ENCODE measurements at regions not wholly inside any gene's neighbourhood (a gene's known extent, or its start where the extent isn't known, plus 50 kb on each side); places are given as distances from the start of the nearest gene placed in this dataset.
A peak's percentile ranks its signal among the peaks of the same experiment; 100 is the strongest.

DNA sequence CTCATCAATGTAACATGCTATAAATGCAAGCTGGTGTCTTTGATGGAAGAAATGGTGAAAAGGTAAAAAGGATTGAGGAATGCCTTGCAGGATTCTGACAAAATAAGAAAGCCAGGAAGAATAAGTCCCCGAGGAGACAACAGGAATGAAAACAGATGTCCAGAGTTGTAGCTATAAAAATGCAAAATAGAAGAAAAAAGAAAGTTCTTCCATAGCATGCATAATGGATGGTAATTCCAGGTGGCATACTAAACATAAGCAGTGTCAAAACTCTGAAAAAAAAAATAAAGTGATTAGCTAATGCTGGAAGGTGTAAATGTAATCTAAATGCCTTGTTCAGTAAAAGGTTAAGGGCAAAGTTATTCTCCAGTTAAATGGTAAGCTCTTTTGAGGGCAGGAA is 225.9 kb upstream of the CHST9 start:
- Histone ChIP-seq H3K36me3 (replicated peaks) (no peaks in the 10 kb centered on the region), H3K27ac (no peak overlapping the region), H3K4me3 (ENCODE audit: low read depth, low read length) (no peak overlapping the region), H3K27me3 (replicated peaks) (no peaks in the 10 kb centered on the region)
- in situ Hi-C loops (cut with HindIII; ENCODE audit: low pct_ligation_motif_present, low sequenced_read_pairs) = no loop called here
- TF ChIP-seq, protein P1, sequence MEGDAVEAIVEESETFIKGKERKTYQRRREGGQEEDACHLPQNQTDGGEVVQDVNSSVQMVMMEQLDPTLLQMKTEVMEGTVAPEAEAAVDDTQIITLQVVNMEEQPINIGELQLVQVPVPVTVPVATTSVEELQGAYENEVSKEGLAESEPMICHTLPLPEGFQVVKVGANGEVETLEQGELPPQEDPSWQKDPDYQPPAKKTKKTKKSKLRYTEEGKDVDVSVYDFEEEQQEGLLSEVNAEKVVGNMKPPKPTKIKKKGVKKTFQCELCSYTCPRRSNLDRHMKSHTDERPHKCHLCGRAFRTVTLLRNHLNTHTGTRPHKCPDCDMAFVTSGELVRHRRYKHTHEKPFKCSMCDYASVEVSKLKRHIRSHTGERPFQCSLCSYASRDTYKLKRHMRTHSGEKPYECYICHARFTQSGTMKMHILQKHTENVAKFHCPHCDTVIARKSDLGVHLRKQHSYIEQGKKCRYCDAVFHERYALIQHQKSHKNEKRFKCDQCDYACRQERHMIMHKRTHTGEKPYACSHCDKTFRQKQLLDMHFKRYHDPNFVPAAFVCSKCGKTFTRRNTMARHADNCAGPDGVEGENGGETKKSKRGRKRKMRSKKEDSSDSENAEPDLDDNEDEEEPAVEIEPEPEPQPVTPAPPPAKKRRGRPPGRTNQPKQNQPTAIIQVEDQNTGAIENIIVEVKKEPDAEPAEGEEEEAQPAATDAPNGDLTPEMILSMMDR (IDR thresholded peaks at IDR 0.05; ENCODE audit: low read depth, low read length, missing control alignments) = no peak
- no peak for DNase-seq

DNA sequence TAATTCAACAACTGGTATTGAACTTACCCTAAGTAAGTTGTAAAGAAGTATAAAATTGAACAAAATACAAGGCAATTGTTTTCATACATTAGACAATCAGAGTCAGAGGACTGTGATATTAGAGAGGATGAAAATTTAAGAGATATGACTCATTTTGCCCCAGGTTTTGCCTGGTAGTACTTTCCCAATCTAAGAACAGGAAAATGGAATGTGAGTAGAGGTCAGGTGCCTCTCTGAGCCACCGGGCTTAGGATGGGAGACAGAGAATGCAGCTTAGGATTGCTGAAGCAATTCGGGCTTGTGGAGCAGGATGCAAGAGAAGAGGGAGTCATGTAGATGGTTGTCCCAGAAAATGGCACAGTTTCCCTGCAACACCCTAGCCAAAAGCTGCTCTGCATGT is 219.7 kb upstream of the CHST9 start:
- DNase-seq = no peak

DNA sequence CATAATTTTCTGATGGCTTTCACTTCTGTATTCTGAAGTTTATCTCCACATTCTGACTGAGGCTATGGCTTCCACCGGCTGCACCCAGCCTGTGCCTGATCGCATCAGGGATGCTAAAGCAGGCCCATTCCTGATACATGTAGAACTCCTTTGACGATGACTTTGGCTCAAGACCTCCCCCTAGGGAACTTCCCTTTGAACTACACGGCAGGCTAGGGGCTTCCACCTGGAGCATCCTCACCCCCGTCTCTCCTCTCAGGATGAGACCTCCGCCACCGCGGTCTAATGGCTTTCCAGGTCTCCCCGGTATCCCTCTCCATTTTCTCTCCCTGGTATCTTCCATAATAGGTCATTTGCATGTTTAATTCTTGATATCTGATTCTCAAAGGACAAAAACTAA is 214.9 kb upstream of the CHST9 start:
- no peak for DNase-seq
- Histone ChIP-seq H3K27me3 (replicated peaks) (no peaks in the 10 kb centered on the region), H3K4me3 (ENCODE audit: low read depth, low read length) (no peak overlapping the region), H3K27ac (no peak overlapping the region), H3K36me3 (replicated peaks) (no peaks in the 10 kb centered on the region)
- in situ Hi-C loops (cut with HindIII; ENCODE audit: low pct_ligation_motif_present, low sequenced_read_pairs) = no loop called here
- TF ChIP-seq, protein P1 (IDR thresholded peaks at IDR 0.05; ENCODE audit: low read depth, low read length, missing control alignments) = peak; percentile 40

More for the DNA sequence above, 219.7 kb upstream of the CHST9 start:
- TF ChIP-seq, protein P1 (IDR thresholded peaks at IDR 0.05; ENCODE audit: low read depth, low read length, missing control alignments) = no peak
- in situ Hi-C loops (cut with HindIII; ENCODE audit: low pct_ligation_motif_present, low sequenced_read_pairs) = no loop called here
- H3K4me3 ChIP-seq (ENCODE audit: low read depth, low read length) = no peak overlapping the region
- H3K27ac ChIP-seq = no peak overlapping the region
- no peaks in the 10 kb centered on the region for H3K36me3 ChIP-seq (replicated peaks)
- H3K27me3 ChIP-seq (replicated peaks) = no peaks in the 10 kb centered on the region

DNA sequence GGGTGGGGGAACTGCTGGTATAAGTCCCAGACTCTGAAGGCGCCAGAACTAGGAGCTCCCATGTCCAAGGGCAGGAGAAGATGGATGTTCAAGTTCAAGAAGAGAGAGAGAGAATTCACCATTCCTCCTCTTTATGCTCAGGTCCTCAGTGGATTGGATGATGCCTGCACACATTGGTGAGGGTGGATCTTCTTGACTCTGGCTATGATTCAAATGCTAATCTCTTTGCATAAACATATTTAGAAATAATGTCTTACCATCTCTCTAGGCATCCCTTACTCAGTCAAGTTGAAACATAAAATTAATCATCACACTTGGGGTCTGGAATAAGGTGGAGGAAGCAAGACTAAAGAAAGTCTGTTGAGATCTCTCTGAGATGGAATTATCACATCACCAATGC is 210.6 kb upstream of the CHST9 start:
- Histone ChIP-seq H3K27me3 (replicated peaks) (no peaks in the 10 kb centered on the region), H3K4me3 (ENCODE audit: low read depth, low read length) (no peak overlapping the region), H3K27ac (no peak overlapping the region), H3K36me3 (replicated peaks) (no peaks in the 10 kb centered on the region)
- TF ChIP-seq, protein P1 (IDR thresholded peaks at IDR 0.05; ENCODE audit: low read depth, low read length, missing control alignments) = no peak
- in situ Hi-C loops (cut with HindIII; ENCODE audit: low pct_ligation_motif_present, low sequenced_read_pairs) = no loop called here
- no peak for DNase-seq

DNA sequence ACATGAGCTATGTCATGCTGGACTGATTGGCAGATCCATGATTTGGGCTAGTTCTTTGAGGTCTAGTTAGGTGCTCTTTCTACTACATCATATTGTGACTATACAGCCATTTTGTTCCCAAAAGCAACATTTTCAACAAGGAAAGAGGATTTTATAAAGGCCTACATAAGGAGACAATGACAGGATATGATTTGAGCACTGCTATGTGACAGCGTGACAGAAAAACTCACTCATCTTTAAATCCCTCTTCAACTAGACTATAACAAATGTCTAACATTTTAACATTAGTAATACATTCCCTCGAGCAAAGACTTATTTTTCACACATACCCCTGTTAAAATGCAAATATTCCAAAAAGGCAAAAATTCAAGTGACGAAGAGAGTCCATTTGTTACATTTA is 209.6 kb upstream of the CHST9 start:
- H3K36me3 ChIP-seq (replicated peaks) = no peaks in the 10 kb centered on the region
- no peak overlapping the region for H3K4me3 ChIP-seq (ENCODE audit: low read depth, low read length)
- TF ChIP-seq, protein P1 (IDR thresholded peaks at IDR 0.05; ENCODE audit: low read depth, low read length, missing control alignments) = no peak
- DNase-seq = no peak
- in situ Hi-C loops (cut with HindIII; ENCODE audit: low pct_ligation_motif_present, low sequenced_read_pairs) = no loop called here
- H3K27ac ChIP-seq = no peak overlapping the region
- no peaks in the 10 kb centered on the region for H3K27me3 ChIP-seq (replicated peaks)

DNA sequence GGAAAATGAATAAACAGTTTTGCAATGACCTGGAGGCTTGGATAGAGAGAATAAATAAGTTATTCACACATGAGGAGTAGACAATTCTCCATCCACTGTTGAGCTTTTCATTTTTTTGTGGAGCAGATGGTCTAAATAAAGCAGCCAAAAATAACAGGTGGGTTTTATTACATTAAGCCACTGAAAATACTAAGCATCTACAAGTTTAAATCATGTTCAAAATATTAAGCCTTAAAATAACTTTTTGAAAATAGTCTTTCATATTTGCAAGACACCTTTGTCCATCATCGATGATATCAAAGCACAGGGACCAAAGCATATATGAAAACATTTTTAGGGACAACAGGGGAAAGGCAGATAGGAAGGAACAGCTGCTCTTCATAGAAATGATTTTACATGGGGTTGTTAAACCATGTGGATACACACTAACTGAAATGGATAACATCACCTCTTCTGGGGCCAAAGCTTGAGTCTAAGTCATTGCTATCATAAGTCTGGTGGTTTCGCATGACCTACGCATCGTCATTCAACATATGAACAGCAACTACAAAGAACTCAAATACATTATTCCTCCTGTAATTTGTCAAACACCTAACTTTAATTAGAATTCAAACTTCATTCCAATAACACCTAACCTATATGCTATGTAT is 197.6 kb upstream of the CHST9 start:
- no peak for DNase-seq
- TF ChIP-seq, protein P1 (IDR thresholded peaks at IDR 0.05; ENCODE audit: low read depth, low read length, missing control alignments) = no peak

More for the DNA sequence above, 197.6 kb upstream of the CHST9 start:
- H3K36me3 ChIP-seq (replicated peaks) = no peaks in the 10 kb centered on the region
- no peak overlapping the region for H3K27ac ChIP-seq
- H3K27me3 ChIP-seq (replicated peaks) = no peaks in the 10 kb centered on the region
- H3K4me3 ChIP-seq (ENCODE audit: low read depth, low read length) = no peak overlapping the region
- in situ Hi-C loops (cut with HindIII; ENCODE audit: low pct_ligation_motif_present, low sequenced_read_pairs) = no loop called here

Measured in brain microvascular endothelial cell (primary cell).